ENCODE measurements at regions not wholly inside any gene's neighbourhood (a gene's known extent, or its start where the extent isn't known, plus 50 kb on each side); places are given as distances from the start of the nearest gene placed in this dataset.

DNA sequence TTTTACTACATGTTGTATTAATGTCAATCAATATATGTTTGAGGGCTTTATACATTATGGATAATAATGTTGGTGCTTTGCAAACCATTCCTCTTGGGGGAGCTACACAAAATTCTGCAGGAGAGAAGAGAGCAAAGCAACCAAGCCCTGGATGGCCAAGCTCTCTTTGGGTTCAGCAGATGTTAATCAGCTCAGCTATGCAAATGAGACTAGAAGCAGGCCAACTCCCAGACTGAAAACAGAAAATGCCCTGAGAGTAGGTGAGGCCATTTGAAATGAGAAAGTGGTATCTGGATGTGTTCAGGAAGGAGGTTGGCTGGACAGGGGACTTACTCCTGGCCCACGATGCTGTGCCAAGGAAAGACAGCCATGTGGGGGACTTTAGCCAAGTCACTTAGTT lies 387.0 kb downstream of the BCOR start:
- Histone ChIP-seq H3K4me3 (ENCODE audit: insufficient read depth, low read depth, low read length) (no peak overlapping the region), H3K27me3 (ENCODE audit: control insufficient read depth, insufficient read depth, low read length) (no peaks in the 10 kb centered on the region), H3K36me3 (replicated peaks; ENCODE audit: control insufficient read depth, insufficient read depth, low read length) (no peaks in the 10 kb centered on the region)
- DNase-seq = no peak

DNA sequence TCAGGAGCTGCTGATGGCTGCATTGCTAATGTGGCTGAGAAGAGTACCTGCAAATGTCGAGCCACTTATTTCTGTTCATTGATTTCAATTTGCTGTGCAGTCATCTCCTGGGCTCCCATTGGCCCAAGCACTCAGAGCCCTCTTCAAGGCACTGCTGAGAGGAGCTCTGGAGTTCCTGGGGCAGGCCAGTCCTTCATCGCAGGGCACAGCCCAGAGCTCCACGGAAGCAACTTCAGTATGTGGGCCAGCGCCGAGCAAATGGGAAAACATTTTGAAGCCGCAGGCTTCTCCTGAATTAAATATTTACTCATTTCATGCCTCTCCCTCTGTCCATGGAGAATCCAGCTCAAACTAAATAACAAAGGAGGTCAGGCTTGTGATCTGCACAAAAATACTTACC lies 383.3 kb downstream of the BCOR start:
- H3K27me3 ChIP-seq (ENCODE audit: control insufficient read depth, insufficient read depth, low read length) = no peaks in the 10 kb centered on the region

DNA sequence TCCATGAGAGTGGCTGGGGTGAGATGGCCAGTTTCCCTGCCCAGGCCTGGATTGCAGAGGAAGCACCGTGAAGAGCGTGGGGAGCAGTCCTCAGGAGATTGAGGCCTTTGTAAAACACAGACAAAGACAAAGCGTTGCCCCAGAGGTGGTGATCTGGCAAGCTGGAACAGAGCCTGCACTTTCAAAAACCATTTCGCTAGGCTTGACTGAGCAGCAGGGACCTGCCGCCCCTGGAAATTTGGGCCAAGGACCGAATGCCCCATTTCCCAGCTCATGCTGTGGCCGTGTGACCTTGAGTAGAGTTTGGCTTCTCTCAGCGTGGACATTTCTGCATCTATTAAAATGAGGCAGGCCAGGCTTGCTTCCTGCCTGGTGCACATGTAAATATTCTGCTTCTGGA lies 381.4 kb downstream of the BCOR start:
- H3K27me3 ChIP-seq (ENCODE audit: control insufficient read depth, insufficient read depth, low read length) = no peaks in the 10 kb centered on the region
- H3K36me3 ChIP-seq (replicated peaks; ENCODE audit: control insufficient read depth, insufficient read depth, low read length) = no peaks in the 10 kb centered on the region
- no peak for DNase-seq
- H3K4me3 ChIP-seq (ENCODE audit: insufficient read depth, low read depth, low read length) = no peak overlapping the region

More for the DNA sequence above, 383.3 kb downstream of the BCOR start:
- Histone ChIP-seq H3K4me3 (ENCODE audit: insufficient read depth, low read depth, low read length) (no peak overlapping the region), H3K36me3 (replicated peaks; ENCODE audit: control insufficient read depth, insufficient read depth, low read length) (no peaks in the 10 kb centered on the region)
- DNase-seq = no peak

- Histone ChIP-seq H3K4me3 (ENCODE audit: insufficient read depth, low read depth, low read length) (no peak overlapping the region), H3K27me3 (ENCODE audit: control insufficient read depth, insufficient read depth, low read length) (no peaks in the 10 kb centered on the region), H3K36me3 (replicated peaks; ENCODE audit: control insufficient read depth, insufficient read depth, low read length) (no peaks in the 10 kb centered on the region)
- DNase-seq = no peak
These were observed 380.8 kb downstream of the BCOR start for GRCh38 chrX:39716802-39717540.

GRCh38 chrX:39718981-39719380 lies 378.8 kb downstream of the BCOR start:
- no peaks in the 10 kb centered on the region for H3K27me3 ChIP-seq (ENCODE audit: control insufficient read depth, insufficient read depth, low read length)
- no peak for DNase-seq
- no peak overlapping the region for H3K4me3 ChIP-seq (ENCODE audit: insufficient read depth, low read depth, low read length)
- H3K36me3 ChIP-seq (replicated peaks; ENCODE audit: control insufficient read depth, insufficient read depth, low read length) = no peaks in the 10 kb centered on the region

GRCh38 chrX:39720945-39721344 lies 376.8 kb downstream of the BCOR start:
- DNase-seq = no peak
- no peaks in the 10 kb centered on the region for H3K27me3 ChIP-seq (ENCODE audit: control insufficient read depth, insufficient read depth, low read length)

DNA sequence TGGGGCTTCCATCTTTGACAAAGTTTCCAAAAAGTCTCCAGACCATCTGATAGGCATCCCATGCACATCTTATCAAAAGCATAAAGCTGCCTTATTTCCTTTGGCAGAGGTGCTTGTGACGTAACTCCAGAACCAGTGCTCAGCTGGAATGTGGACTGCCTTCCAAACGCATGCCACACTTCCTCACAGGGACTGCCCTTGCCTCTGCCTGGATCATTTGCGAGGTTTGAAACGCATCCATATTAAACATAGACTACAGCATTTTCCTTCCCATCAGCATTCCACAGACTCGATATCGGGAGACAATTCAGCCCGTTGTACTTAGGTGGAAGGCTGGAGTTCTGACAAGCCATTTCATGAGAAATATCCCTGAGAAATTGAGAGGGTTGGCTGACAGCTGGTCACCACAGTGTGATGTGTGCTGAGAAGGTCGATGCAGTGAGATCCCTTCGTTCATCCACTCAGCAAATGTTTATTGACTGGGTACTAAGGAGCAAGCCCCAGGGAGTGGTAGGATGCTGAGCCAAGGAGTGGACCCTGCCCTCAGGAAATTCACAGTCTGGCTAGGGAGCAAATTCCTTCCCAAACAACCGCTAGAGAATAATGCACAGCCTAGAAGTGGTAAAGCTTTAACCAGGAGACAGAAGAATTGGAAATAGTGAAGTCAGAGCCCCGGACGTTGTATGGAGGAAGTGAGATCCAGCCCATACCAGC lies 376.0 kb downstream of the BCOR start:
- Histone ChIP-seq H3K27me3 (ENCODE audit: control insufficient read depth, insufficient read depth, low read length) (no peaks in the 10 kb centered on the region), H3K4me3 (ENCODE audit: insufficient read depth, low read depth, low read length) (no peak overlapping the region), H3K36me3 (replicated peaks; ENCODE audit: control insufficient read depth, insufficient read depth, low read length) (no peaks in the 10 kb centered on the region)
- no peak for DNase-seq

More at GRCh38 chrX:39720945-39721344, 376.8 kb downstream of the BCOR start:
- no peaks in the 10 kb centered on the region for H3K36me3 ChIP-seq (replicated peaks; ENCODE audit: control insufficient read depth, insufficient read depth, low read length)
- H3K4me3 ChIP-seq (ENCODE audit: insufficient read depth, low read depth, low read length) = no peak overlapping the region

- DNase-seq = no peak
- H3K27me3 ChIP-seq (ENCODE audit: control insufficient read depth, insufficient read depth, low read length) = no peaks in the 10 kb centered on the region
- no peak overlapping the region for H3K4me3 ChIP-seq (ENCODE audit: insufficient read depth, low read depth, low read length)
- H3K36me3 ChIP-seq (replicated peaks; ENCODE audit: control insufficient read depth, insufficient read depth, low read length) = no peaks in the 10 kb centered on the region
These were observed 373.2 kb downstream of the BCOR start for GRCh38 chrX:39724544-39724943.

- no peak for DNase-seq
- no peak overlapping the region for H3K4me3 ChIP-seq (ENCODE audit: insufficient read depth, low read depth, low read length)
- no peaks in the 10 kb centered on the region for H3K36me3 ChIP-seq (replicated peaks; ENCODE audit: control insufficient read depth, insufficient read depth, low read length)
- H3K27me3 ChIP-seq (ENCODE audit: control insufficient read depth, insufficient read depth, low read length) = no peaks in the 10 kb centered on the region
These were observed 372.6 kb downstream of the BCOR start for GRCh38 chrX:39725114-39725513.

DNA sequence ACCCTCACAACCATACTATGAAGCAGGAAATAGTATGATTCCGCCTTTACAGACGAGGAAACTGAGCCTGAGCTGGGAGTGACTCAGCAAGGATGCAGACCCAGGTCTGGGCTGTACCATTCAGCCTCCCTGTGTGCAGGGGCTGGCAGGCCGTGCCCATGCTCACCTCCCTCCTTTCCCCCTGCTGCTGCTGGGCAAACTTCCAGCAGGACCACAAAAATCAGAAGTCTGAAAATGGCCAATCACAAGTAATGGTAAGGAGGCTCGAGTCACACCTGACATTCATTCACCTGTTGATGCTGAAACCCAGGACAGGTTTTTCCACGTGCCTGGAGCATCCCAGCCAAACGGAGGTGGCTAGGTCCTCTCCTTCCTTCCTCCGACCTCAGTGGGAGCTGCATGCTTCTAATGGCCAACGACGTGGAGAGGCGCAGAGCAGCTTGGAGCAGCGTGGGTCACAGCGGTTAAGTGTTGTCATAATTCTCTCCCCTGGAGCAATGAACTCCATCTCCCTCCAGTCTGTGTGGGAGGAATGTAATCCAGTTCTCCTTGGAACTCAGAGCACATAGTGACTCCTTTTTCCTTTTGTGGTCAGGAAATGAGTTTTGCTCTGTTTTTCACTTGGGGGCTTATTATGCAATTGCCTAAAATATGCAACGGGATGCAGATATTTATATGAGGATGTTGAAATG lies 371.7 kb downstream of the BCOR start:
- no peak overlapping the region for H3K4me3 ChIP-seq (ENCODE audit: insufficient read depth, low read depth, low read length)
- no peaks in the 10 kb centered on the region for H3K36me3 ChIP-seq (replicated peaks; ENCODE audit: control insufficient read depth, insufficient read depth, low read length)
- DNase-seq = no peak
- H3K27me3 ChIP-seq (ENCODE audit: control insufficient read depth, insufficient read depth, low read length) = no peaks in the 10 kb centered on the region

DNA sequence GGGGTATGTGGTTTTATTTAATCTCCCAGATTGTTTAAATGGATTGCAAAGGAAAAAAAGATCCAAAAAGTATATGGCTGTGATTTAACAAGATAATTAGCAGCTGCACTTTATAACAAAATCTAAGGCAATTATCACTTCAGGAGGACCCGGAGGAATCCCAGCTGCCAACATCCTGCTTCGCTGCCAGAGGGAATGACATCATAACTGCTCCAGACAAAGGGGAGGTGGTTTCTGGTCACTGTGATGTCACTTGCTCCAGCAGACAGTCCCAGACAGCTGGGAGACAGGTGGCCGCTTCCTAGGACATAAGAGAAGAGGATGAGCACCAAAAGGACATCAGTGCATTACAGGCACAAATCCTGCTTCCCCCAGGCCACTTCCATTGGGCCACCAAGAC lies 371.0 kb downstream of the BCOR start:
- H3K27me3 ChIP-seq (ENCODE audit: control insufficient read depth, insufficient read depth, low read length) = no peaks in the 10 kb centered on the region
- no peak for DNase-seq
- H3K36me3 ChIP-seq (replicated peaks; ENCODE audit: control insufficient read depth, insufficient read depth, low read length) = no peaks in the 10 kb centered on the region
- H3K4me3 ChIP-seq (ENCODE audit: insufficient read depth, low read depth, low read length) = no peak overlapping the region

DNA sequence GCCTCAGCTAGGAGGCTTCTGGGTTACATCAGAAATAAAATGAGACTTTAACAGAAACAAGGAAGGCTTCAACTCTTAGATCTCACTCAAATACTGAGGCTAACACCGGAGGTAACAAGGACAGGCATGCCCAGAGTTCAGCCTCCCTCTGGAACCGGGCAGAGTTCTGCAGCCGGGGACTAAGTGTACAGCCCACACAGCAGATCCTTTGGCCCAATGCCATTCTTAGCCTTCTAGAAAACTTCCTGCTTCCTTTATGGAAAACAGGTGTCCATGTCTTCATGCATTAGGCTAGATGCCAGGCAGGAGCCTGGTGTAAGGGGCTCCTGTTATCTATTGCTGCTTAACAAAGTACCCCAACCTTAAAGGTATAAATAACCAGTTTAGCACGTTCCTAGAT lies 369.7 kb downstream of the BCOR start:
- DNase-seq = no peak
- H3K27me3 ChIP-seq (ENCODE audit: control insufficient read depth, insufficient read depth, low read length) = no peaks in the 10 kb centered on the region

GRCh38 chrX:39728852-39729598 lies 368.7 kb downstream of the BCOR start:
- Histone ChIP-seq H3K27me3 (ENCODE audit: control insufficient read depth, insufficient read depth, low read length) (no peaks in the 10 kb centered on the region), H3K36me3 (replicated peaks; ENCODE audit: control insufficient read depth, insufficient read depth, low read length) (no peaks in the 10 kb centered on the region), H3K4me3 (ENCODE audit: insufficient read depth, low read depth, low read length) (no peak overlapping the region)
- no peak for DNase-seq

More for the DNA sequence above, 369.7 kb downstream of the BCOR start:
- Histone ChIP-seq H3K4me3 (ENCODE audit: insufficient read depth, low read depth, low read length) (no peak overlapping the region), H3K36me3 (replicated peaks; ENCODE audit: control insufficient read depth, insufficient read depth, low read length) (no peaks in the 10 kb centered on the region)

DNA sequence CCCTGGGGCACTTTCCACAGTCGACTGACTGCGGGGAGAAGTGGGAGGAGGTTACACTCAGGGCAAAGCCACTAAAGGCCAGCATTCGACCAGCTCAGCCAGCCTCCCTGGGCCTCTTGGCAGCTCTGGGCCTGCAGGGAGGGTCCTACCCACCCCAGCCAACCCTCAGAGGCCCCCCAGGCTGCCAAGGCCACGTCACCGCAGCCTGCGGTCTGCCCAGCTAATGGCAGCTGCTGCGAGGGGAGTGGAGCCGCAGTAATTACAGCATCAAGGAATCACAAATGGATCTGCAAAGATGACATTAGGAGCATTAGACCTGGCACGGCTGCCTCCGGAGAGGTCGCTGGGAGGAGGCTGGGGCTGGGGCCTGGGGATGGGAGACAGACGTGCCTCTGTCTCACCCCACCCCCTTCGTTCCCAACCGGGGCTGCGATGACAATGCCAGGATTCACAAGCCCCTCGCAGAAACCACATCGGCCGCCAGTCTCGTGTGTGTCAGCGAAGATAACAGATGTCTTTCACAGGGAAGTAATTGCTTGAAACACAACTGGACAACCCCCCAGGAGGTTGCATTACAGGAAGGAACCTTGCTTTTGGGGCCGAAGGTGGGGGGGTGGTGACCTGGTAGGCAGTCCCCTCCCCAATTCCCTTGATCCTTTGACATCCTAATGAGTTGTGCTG lies 367.6 kb downstream of the BCOR start:
- Histone ChIP-seq H3K27me3 (ENCODE audit: control insufficient read depth, insufficient read depth, low read length) (no peaks in the 10 kb centered on the region), H3K36me3 (replicated peaks; ENCODE audit: control insufficient read depth, insufficient read depth, low read length) (no peaks in the 10 kb centered on the region), H3K4me3 (ENCODE audit: insufficient read depth, low read depth, low read length) (no peak overlapping the region)
- DNase-seq = peak; percentile 86

Data from H7 (cell line).